ENCODE measurements at regions not wholly inside any gene's neighbourhood (a gene's known extent, or its start where the extent isn't known, plus 50 kb on each side); places are given as distances from the start of the nearest gene placed in this dataset.
A peak's percentile ranks its signal among the peaks of the same experiment; 100 is the strongest.

DNA sequence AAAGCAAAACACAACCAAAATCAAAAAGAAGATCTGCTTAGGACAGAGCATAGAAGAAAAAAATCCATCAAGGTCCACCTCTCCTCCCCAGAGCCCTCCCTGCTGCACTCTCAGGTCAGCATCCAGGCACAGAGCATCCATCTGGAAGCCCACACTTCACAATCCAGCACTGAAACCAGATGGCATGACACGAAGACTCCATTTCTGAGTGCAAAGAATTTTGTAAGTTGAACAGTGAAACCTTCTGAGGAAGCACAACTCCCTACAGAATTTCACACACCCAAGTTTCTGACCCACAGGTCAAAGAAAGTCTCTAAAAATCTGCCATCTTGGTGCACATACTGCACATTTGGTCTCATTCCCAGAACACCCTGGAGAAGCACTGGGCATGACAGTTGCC, 128.8 kb upstream of the STXBP5 start:
- DNase-seq (ENCODE audit: low read depth in 2 of 2): no peak

DNA sequence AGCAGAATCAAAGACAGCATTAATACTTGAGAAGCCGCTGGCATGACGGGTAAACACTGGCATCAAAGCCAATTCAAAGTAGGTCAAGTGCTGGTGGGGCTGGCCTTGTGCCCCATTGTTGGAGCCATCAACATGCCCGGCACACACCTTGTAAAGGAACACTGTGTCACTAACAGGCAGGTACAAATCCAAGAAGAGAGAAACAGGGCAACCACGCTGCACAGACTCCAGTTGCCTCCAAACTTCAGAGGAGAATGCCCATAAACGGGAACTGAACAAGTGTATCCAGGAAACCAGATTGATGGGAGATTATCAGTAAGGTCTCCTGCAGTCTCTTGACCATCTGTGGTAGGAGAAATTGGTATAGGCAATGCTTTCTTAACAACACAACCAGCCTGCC, 127.0 kb upstream of the STXBP5 start:
- no peak for DNase-seq (ENCODE audit: low read depth in 2 of 2)

DNA sequence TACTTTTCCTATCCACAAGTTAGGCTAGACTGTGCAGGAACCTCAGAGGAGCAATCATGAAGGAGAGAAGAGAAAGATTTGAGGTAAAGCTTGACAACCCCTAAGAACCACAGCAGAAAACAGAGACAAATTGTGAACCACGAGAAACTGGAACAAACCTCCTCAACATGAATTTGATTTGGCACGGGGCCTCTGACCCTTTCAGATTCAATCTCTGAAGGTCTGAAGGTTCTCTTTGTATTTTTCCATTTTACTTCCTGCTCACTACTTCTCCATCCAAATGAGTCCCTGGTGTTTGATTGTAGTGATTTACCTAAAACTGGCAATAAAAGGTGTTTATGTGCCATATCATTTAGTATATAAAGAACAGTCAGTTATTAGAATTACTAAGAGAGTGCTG, 126.1 kb upstream of the STXBP5 start:
- no peak for DNase-seq (ENCODE audit: low read depth in 2 of 2)

DNA sequence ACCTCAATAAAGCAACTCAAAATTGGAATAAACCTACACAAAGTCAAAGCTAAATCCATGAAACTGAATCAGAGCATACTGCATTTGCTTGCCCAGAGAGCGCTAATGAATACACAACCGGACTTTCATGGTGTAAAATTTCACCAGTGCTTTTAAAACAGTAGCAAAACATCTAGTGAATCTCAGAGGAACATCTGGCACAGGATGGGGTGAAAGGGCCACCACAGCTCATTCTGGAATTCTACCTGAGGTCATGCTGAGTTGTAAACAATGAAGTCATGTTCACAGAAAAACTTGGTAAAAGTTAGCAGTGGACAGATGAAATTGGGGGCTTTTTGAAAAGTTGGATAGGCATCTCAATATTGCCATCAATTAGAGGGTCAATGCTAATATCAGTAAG, 125.6 kb upstream of the STXBP5 start:
- DNase-seq (ENCODE audit: low read depth in 2 of 2): no peak

DNA sequence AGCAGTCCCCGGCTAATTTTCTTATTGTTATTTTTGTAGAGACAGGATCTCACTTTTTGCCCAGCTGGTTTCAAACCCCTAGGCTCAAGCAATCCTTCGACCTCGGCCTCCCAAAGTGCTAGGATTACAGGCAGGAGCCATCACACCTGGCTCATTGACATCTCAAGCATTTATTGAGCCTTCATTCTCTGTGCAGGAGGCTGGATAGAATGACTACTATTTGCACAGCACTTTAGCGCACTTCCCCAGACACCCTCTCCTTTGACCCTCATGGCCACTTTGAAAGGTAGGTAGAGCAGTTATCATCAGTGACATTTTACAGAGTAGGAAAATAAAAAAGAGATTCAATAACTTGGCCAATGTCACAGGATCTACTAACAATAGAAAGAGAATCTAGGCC, 124.0 kb upstream of the STXBP5 start:
- DNase-seq (ENCODE audit: low read depth in 2 of 2): no peak

DNA sequence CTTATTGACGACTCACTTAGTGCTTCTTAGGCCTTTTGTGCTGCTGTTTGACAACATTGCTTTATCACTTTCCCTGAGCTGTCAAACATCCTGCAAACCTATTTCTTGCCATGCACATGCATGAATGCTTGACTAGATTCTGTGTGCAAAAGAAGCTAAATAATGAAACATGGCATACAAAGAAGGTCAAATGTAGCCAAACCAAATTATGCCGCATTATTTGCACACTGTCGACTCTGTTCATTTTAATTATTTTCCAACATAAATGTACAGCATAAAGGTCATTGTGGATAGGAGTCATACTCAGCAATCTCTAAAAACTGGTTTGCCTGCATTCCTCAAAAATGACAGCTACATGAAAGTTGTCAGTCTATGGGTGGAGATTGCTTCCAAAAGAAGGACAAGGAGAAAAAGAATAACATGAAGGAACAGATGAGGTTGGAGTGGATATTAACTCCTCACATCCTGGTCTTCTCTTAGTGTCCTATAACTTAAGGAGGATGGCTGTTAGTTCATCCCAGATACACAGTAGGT, 123.1 kb upstream of the STXBP5 start:
- DNase-seq (ENCODE audit: low read depth in 2 of 2): no peak

DNA sequence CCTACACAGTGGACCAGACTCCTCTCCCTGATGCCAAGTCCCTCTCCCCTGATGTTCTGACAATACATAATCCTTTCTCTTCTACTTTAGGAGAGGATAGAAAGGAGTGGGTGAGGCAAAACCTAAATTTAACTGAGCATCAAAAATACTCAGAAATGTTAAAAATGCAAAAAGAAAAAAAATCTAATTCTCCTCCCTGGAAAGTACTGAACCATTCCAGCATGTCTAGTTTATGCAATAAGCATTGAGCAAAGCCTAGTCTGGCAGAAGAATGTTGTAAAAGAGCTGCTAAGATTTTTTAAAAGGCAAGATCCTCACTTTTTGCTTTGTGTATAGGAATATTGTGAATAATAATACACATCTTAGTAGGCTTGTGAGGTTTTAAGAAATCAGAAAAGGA, 116.6 kb upstream of the STXBP5 start:
- no peak for DNase-seq (ENCODE audit: low read depth in 2 of 2)

DNA sequence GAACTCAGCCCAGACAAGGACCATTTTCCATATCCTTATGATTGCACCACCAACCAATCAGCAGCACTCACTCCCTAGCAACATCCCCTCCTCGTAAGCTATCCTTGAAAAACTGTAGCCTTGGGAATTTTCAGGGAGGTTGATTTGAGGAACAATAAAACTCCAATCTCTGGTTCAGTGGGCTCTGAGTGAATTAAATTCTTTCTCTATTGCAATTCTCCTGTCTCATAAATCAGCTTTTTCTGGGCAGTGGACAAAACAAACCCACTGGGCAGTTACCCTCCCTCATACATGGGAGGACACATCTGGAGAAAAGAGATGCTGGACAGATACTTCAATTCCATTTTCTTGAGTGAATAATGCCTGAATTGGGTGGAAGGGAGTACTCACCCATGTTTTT, 115.4 kb upstream of the STXBP5 start:
- DNase-seq (ENCODE audit: low read depth in 2 of 2): no peak

DNA sequence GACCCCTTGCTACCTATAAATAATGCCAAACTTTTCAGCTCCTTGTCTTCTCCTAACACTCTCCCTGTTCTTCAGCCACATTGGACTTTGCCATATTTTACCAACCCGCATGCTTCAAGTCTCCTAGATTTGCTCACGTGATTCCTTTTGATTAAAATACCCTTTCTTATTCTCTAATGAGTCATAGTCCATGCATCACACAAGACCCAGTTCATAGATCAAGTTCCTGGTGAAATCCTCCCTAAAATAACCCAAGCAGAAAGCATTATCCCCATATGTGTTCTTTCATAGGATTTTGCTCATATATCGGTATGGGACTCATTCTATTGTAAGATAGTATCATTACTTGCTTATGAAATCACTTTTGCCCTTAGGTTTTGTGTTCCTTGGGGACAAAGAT, 108.9 kb upstream of the STXBP5 start:
- no peak for DNase-seq (ENCODE audit: low read depth in 2 of 2)

DNA sequence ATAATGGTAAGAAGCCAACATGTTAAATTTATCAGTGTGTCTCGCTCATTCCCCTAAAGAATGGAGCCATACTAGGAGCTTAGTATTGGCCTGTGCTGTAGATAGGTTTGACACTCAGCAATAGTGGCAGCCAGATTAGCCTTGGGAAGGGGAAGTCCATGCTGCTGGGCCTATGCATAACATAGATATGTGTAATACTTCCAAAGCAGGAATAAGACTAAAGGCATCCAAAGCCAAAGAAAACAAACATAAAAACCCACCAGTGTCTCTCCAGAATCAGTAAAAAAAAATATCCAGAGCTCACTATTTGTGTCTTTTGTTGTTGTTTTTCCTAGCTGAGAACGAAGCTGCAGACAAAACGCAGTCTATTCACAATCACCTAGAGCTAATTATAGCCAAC, 104.2 kb upstream of the STXBP5 start:
- peak; percentile 51 to 56 for DNase-seq (ENCODE audit: low read depth in 2 of 2)

DNA sequence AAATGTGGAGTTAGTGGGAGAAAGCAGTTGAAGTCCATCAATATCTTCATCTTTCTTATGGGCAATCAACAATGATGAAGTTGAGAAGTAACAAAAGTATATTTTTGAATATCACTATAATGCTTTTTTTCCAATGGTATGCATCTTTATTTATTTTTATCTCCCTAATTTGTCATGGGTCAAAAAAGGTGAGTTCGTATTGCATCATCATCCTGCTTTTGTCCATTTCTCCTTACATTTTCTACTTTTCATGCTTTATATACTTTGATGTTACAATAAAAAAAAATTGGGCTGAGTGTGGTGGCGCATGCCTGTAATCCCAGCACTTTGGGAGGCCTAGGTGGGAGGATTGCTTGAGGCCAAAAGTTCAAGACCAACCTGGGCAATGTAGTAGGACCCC, 101.2 kb upstream of the STXBP5 start:
- no peak for DNase-seq (ENCODE audit: low read depth in 2 of 2)

DNA sequence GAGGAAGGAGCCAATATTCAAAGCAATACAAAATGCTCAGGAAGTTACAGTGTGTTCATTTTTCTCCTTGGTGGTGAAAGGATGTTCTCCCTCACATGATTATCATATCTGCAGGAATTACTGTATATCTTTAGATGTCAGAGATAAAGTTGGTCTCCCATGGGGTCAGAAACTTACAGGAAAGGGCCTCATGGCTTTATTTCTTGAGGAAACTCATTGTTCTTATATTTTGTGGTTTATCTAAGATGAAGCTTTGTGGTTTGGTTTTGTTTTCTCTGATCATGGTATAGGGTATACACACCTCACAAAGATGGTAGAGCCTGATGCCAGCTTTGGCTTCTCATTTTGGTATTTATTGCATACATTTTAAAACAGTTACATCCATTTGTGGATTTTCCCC, 100.5 kb upstream of the STXBP5 start:
- no peak for DNase-seq (ENCODE audit: low read depth in 2 of 2)

DNA sequence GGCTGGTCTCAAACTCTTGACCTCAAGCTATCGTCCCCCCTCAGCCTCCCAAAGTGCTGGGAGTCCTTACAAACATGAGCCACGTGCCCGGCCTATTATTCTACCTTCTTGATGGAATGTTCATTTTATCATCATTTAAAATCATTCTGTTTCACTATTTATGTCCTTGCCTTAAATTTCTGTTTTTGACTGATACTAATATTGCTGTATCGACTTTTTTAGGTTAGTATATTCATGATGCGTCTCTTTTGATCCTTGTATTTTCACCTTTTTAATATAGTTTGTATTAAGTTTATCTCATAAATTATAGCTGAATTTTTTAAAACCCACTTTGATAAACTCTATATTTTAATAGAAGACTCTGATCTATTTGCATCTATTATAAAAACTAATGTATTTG, 98.4 kb upstream of the STXBP5 start:
- DNase-seq (ENCODE audit: low read depth in 2 of 2): no peak

DNA sequence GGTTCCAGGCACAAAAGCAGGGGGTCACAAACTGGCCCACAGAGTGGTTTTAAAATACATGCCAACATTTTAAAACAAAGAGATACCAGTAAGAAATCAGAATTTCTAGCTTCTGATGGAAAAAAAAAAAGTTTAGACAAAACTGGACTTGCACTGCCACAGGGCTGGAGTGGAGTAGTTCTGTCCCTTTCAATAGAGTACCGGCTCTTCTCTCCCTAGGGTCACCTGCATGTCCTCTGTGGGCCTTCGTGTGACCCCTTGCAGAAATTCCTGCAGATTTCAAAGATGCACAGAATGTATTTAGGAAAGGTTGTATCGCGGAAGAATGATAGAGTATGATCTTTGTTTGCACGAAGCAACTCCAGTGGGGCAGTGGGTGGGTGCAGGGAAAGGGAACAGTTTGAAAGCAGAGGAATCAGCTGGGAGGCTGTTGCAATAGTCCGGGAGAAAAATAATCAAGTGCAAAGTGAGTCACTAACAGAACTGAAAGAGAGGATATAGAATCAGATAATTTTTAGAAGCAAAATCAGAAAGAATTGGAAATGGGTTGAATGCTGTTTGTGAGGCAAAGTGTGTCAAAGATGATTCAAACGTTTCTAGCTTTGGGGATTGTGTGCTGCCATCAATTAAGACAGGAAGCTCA, 97.3 kb upstream of the STXBP5 start:
- no peak for DNase-seq (ENCODE audit: low read depth in 2 of 2)

DNA sequence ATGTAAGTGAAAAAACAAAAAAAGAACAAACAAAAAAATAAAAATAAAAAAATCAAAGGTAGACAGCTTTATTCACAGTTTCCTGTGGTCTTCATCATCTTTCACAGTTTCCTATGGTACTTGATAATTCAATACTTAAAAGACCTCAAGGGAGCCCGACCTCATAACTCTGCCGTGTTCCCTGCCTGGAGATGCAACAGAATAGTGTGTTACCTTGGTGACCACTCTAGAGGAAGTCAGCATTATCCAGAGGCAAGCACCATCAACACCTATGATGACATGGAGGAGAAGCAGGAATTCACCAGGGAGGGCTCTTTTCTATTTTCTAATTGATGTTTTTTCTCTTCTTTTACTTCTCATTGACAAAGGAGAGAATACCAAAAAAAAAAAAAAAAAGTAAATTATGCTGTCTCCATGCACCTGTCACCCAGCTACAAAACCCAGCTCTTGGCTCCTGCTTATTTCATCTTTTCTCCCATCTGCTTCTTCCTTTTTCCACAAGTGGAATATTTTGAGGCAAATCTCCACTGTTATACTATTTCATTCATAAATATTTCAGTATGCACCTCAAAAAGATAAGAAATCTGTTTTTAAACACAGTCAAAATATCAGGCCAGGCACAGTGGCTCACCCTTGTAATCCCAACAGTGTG, 95.8 kb upstream of the STXBP5 start:
- no peak for DNase-seq (ENCODE audit: low read depth in 2 of 2)

DNA sequence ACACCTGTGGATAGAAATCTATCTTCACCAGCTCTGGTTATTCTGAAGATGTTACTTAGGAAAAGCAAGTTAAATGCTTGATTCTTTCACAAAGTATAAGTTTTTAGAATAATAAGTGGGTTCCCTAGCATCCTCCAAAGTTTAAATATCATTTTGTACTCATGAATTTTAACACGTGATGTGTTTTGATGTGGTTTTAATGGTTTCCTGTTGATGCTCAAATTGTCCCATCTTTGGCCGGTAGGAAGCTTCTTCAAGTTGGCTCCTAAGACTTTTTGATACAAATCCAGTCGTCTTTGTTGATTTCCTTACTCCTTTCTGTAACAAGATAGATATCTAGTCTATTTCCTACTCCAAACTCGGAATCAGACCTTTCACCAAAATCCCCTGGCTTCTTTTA, 94.5 kb upstream of the STXBP5 start:
- no peak for DNase-seq (ENCODE audit: low read depth in 2 of 2)

DNA sequence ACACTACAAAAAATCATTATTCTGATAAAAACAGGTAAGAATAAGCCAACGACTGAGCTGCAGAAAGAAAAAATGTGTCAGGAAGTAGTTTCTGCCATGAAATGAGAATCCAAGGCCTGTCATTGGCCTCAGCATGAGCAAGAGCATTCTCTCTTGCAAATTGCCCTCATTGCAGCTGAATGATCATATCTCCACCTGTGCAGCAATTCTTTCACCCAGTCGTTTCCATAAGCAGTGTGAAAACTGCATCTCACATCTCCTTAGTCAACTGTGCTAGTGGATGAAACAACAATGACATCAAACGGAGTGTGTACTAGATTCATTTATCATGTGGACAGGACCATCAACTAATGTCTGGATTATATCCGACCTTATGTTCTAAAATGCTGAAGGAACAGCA, 88.2 kb upstream of the STXBP5 start:
- no peak for DNase-seq (ENCODE audit: low read depth in 2 of 2)

DNA sequence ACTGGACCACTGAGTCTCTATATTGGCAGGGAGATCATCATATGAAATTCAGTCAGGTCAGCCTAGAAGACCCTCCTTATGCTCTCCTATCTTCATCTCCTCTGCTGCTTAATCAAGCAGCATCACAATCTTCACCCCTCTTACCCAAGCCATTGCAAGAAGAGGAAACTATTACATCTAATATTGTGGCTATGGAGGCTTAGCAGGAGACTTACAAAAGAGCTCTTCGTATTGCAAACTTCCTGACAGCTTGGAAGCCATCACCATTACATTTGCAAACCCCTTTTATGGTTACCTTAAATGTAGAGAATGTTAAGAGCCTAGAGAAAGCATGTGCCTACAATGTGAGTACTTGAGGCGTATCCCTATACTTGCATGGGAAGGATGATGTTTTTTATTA, 87.2 kb upstream of the STXBP5 start:
- no peak for DNase-seq (ENCODE audit: low read depth in 2 of 2)

DNA sequence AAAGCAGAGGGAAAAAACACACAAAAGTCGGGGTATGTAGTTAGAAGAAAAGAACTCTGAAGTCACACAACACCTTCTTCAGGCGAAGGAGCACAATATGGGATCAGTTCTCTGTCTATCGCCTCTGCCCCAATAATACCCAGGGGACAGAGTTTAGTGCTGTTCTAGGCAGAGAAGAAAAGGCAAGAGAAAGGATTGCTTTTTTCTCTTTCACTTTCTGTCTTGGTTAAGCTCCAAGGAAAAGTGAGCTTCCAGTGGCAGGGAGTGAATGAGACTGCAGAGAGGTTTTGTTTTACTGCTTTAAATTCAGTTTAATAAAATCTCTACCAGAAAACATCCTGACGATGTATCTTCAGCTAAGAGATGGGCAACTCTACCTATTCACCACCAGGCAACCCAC, 86.6 kb upstream of the STXBP5 start:
- DNase-seq (ENCODE audit: low read depth in 2 of 2): no peak

DNA sequence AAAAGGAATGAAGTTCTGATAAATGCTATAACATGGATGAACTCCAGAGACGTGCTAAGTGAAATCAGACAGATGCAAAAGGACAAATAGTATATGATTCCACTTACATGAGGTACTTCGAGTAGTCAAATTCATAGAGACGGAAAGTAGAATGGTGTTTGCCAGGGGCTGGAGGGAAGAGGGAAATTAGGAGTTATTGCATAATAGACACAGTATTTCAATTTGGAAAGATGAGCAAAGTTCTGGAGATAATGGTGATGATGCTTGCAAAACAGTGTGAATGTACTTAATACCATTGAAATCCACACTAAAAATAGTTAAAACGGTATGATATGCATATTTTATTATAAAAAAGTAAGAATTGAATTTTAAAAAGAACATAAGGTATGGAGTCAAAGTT, 84.9 kb upstream of the STXBP5 start:
- DNase-seq (ENCODE audit: low read depth in 2 of 2): no peak

DNA sequence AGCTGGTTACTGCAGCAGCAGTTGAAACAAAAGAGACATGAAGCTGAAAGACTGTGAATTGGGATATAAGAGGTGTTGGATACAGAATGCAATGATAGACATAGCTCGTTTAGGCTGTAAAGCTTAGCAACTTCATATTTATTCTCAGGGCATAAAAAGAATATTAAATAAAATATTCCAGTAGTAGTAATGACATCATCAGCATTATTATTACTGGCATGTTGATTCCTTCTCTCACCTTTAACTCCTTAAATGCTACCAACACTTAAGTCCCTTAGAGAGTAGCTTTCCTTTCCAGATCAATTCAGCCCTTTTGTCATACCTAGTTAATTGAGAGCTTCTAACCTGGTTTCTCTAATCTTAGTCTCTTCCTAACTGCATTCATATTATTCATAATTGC, 81.4 kb upstream of the STXBP5 start:
- DNase-seq (ENCODE audit: low read depth in 2 of 2): no peak

DNA sequence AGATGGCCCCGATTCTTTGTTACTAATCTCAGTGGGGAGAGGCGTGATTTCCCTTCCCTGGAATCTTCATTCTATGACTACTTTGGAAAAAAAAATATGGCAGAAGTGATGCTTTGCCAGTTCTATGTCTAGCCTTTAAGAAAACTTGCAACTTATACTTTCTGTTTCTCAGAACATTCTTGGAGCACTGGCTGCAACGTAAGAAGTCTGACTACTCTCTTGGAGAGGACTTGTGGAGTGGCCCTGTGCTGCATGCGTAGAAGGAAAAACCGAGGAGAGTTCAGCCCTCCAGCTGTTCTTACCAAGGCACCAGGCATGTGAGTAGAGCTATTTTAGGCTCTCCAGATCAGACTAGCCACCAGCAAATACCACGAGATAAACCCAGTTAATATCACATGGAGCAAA, 77.6 kb upstream of the STXBP5 start:
- no peak for DNase-seq (ENCODE audit: low read depth in 2 of 2)

DNA sequence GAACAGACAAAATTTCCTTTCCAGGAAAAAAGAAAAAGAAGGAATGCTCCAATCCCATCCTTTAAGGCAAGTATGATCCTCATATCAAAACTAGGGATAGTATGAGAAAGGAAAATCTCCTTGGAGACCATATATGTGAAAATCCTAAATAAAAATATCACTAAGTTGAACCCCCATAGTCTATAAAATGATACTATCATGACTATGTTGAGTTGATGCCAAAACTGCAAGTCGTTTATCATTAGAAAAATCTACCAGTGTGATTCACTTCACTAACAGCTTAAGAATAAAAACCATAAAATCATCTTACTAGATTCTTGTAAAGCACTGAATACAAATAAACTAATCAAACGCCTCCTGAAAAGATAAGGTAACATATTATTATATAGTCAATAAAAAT, 76.6 kb upstream of the STXBP5 start:
- no peak for DNase-seq (ENCODE audit: low read depth in 2 of 2)

DNA sequence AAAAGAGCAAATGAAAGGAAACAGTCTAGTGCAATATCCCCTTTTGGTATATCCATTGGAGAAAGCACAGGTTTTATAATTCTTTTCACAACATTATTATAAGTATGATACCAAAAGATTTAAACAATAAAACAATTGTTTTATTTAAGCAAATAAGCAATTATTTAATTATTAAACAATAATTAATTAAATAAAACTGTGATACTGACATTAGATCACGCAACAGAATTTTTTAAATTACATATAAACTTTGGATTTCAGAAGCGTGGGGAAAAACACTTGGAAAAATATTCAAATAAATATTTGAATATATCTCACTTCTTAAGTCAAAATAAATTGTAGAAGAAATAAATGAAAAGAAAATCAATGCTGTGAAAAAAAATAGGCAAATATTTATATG, 76.2 kb upstream of the STXBP5 start:
- no peak for DNase-seq (ENCODE audit: low read depth in 2 of 2)
